SK-N-SH (cell line): ENCODE measurements at regions not wholly inside any gene's neighbourhood (a gene's known extent, or its start where the extent isn't known, plus 50 kb on each side); places are given as distances from the start of the nearest gene placed in this dataset.

Source experiments
- EP300 ChIP-seq, 2 experiments: IDR thresholded peaks; 2 replicates each; pipeline versions ENCODE4 v1.4.0 to v1.6.1; 2012; ENCODE audit warnings: borderline replicate concordance in 1 of 2, low read depth in 1 of 2, low read length in 1 of 2
- TF ChIP-seq, protein P1 (sequence below): fragments of 200-600 bp; sonication (generic); IDR thresholded peaks from 2 replicates; pipeline ENCODE4 v1.6.1; 2017; ENCODE audit warnings: antibody characterized with exemption, mild to moderate bottlenecking, moderate library complexity

DNA sequence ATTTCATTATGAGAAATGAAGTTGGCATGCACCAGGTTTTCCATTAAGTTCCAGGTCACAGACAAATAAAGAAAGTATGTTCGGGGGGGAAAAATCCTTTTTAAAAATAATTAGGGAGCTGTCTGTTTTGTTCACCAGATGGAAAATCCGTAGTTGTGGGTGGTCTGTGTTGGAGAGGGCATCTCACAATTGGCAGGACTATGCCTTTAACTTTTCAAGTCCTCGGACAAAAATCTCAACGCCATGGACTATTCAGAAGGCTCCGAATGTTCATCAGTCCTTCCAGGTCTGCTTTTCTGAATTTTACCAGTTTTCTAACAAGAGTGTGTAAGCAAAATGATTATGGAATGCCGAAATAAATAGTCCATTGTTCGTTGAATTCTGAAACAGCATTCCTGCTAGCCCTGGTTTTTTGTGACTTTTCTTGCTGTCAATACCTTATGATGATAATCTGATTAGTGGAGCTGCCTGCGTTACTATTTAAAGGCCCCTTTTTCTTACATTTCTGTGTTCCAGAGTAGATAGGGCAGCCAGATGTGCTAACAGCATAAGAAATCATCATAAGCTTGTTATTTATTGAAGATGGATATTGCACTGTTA lies 146.9 kb downstream of the TM9SF2 start:
- TF ChIP-seq, protein P1, sequence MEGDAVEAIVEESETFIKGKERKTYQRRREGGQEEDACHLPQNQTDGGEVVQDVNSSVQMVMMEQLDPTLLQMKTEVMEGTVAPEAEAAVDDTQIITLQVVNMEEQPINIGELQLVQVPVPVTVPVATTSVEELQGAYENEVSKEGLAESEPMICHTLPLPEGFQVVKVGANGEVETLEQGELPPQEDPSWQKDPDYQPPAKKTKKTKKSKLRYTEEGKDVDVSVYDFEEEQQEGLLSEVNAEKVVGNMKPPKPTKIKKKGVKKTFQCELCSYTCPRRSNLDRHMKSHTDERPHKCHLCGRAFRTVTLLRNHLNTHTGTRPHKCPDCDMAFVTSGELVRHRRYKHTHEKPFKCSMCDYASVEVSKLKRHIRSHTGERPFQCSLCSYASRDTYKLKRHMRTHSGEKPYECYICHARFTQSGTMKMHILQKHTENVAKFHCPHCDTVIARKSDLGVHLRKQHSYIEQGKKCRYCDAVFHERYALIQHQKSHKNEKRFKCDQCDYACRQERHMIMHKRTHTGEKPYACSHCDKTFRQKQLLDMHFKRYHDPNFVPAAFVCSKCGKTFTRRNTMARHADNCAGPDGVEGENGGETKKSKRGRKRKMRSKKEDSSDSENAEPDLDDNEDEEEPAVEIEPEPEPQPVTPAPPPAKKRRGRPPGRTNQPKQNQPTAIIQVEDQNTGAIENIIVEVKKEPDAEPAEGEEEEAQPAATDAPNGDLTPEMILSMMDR: no peak
- TF ChIP-seq EP300 (IDR thresholded peaks at IDR 0.05; ENCODE audit: borderline replicate concordance in 1 of 2, low read depth in 1 of 2, low read length in 1 of 2): no peak
